ENCODE measurements at regions not wholly inside any gene's neighbourhood (a gene's known extent, or its start where the extent isn't known, plus 50 kb on each side); places are given as distances from the start of the nearest gene placed in this dataset.

GRCh38 chr6:98358173-98358572 lies 476.2 kb upstream of the POU3F2 start:
- TF ChIP-seq CTCF (IDR thresholded peaks at IDR 0.05; ENCODE audit: low read length), result no peak
- TF ChIP-seq EZH2 (optimal IDR thresholded peaks at IDR 0.05; ENCODE audit: low read depth, low read length), result no peak

Data from MM.1S (cell line).